ENCODE measurements at regions not wholly inside any gene's neighbourhood (a gene's known extent, or its start where the extent isn't known, plus 50 kb on each side); places are given as distances from the start of the nearest gene placed in this dataset.
"Not testable (repeated sequence)": the region's sequence is repeated elsewhere in the genome, so short reads cannot be mapped to it uniquely, and the experiment has no call there.

DNA sequence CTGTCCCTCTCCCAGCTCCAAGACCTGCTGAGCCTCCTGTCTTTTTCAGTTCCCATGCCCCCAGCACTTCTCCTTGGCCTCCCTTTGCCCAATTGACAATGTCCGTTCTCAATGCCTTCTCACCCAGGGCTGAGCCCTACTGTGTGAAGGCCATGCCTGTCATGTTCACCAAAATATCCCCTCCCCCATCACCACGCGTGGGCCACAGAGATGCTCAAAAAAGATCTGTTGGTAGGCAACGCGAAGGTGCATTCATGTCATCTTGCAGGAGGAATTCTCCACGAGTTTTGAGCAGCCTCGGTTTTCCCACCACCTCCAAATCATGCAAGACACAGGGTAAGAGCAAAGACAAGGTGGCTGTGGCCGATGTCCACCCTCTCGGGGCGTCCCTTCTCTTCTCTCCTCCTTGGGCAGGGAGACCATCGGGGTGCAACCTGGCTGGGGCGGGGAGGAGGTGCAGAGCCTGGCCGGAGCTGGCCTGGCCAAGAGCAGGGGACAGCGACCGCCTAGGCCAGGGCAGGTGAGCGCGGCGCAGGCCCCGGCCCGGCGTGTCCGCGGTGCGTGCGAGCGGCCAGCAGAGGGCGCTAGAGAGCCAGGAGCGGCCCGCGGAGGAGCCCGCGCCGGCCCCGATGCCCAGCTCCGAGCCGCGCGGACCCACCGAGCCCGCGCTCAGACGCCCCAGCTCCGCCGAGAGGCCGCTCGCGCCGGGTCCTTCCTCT, 56.3 kb upstream of the KRTAP5-11 start:
- DNase-seq = peak; percentile 60

- DNase-seq = peak; percentile 18
Measured at GRCh38 chr11:71639520-71639849, 56.8 kb upstream of the KRTAP5-11 start.

DNA sequence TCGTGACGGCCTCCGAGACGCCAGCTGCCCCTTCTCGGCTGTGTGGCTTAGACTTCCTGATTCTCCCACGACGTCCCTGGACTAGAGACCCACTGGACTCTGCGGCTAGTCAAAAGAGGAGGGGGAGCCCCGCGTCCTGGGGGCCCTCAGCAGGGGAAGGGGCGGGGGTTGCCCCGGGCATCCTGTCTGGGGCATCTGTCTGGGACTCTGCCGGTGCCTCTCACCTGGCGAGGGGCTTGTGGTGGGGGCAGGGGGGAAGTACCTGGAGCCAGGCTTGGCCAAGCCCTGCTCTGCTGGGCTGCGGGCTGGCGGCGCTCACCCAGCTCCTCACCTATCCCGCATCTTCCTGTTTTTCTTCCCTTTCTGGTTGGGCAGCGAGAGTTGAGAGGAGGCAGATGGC, 57.2 kb upstream of the KRTAP5-11 start:
- not testable (repeated sequence) for DNase-seq

DNA sequence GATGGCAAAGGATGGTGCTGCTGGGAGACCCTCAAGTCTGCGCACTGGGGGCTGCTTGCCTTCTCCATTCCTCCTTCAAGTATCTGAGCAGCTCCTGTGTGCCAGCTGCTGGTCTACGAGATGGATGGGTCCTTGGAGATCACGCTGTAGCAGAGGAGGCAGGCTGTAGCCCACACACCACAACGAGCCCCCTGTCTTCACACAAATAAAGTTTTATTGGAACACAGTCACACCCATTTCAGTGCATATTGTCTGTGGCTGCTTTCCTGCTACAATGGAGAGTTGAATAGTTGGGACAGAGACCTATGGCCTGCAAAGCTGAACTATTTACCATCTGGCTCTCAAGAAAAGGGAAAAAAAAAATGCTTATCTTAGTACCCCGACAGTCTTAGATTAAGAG, 64.4 kb upstream of the KRTAP5-11 start:
- not testable (repeated sequence) for DNase-seq

DNA sequence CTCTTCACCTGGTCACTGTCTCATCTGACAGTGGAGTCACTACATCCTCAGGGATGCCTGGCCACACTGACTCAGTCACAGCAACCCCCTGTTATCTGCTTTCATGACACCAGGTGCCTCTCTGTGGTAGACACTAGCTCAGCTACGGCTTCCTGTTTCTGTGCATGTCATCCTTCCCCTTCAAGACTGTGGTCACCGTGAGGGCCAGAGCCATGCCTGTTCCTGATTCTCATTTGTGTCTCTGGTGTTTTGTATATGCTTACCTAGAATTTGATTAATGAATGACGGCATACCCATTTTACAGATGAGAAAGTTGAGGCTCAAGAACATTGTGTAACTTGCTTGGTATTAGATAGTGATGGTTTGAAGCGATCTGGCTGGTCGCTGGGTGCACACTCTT, 70.3 kb upstream of the KRTAP5-11 start:
- DNase-seq = not testable (repeated sequence)

GRCh38 chr11:71654423-71654822, 71.7 kb upstream of the KRTAP5-11 start:
- not testable (repeated sequence) for DNase-seq

GRCh38 chr11:71655041-71655440, 72.4 kb upstream of the KRTAP5-11 start:
- not testable (repeated sequence) for DNase-seq

DNA sequence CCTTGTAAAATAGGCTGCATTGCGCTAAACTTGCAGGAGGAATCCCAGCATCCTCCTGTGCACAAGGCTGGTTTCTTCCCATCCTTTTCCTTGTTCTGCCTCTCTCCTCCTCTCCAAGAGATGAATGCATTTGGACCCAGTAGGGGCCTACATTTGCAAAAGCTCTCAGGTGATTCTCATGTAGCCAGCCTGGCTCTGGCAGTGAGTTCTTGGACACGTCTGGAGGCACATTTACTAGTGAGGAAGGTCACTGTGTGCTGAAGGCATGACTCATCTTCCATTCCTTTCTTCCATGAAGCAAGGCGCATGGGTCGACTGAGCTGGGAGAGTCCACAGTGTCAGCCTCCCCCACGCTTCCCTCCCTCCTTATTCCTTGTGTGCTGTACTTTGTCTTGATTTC, 73.8 kb upstream of the KRTAP5-11 start:
- DNase-seq = not testable (repeated sequence)

DNA sequence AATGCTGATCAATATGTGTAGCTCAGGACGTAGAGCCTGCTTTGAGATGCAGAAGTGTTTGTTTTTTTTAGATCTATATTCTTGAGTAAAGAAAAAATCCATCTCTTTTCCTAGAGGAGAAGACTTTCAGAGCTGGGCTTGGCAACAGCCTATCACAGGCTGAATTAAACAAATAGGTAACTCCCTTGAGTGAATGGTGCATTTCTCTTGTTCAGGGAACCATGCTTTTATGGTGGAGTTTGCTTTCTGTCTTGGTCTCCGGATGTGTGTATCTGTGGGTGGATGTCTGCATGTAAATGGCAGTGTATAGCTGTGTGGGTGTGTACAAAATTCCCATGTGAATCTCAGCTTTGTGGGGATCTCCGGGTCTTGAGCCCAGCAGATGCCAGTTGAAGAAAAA, 82.3 kb upstream of the KRTAP5-11 start:
- DNase-seq = not testable (repeated sequence)

DNA sequence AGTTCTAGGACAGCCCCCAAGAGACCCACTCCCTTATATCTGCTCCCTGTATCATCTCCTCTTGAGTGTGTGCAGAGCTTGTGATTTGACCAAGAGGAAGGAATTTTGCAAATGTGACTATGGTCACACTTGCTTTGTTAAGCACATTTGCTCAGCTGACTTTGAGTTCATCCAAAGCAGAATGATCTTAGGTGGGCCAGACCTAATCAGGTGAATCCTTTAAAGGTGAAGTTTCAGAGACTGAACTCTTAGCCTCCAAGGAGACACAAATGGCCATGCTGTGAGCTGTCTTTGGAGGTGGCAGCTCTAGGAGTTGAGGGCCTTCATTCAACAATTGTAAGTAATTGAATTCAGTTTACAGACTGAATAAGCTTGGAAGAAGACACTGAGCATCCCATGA, 115.4 kb upstream of the KRTAP5-11 start:
- not testable (repeated sequence) for DNase-seq

DNA sequence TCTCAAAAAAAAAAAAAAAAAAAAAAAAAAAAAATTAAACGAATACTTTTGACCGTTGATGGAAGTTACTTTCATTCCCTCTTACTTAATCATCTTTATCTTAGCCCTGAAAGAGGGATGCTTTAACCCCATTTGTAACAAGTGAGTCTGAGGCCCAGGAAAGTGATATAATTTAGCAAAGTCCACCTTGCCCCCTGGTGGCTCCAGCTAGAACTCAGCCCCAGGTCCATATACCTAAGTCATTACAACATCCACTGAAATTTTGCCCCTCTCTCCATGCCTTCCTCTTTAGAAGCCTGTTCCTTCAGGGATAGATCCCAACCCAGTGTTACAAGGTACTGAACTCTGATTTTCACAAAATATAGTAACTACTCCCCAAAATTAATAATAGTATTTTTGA, 116.3 kb upstream of the KRTAP5-11 start:
- peak; percentile 22 for DNase-seq

- DNase-seq = not testable (repeated sequence)
Measured at GRCh38 chr11:71701435-71702291, 119.0 kb upstream of the KRTAP5-11 start.

DNA sequence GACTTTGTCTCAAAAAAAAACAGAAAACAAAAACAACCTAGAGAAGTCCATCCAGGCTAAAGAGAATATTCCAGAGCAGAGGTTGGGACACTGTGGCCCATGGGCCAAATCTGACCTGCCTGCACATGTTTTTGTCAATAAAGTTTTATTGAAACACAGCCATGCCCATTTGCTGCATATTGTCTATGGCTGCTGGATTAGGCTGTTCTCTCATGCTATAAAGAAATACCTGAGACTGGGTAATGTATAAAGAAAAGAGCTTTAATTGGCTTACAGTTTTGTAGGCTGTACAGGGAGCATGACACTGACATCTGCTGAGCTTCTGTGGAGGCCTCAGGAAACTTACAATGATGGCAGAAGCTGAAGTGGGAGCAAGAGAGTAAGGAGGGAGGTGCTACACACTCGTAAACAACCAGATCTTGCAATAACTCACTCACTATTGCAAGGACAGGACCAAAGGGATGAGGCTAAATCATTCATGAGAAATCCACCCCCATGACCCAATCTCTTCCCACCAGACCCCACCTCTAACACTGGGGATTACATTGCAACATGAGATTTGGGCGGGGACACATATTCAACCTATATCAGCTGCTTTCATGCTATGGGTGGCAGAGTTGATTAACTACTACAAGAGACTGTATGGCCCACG, 122.5 kb upstream of the KRTAP5-11 start:
- DNase-seq = not testable (repeated sequence)

- DNase-seq = not testable (repeated sequence)
Measured at GRCh38 chr11:71705738-71706432, 123.2 kb upstream of the KRTAP5-11 start.

DNA sequence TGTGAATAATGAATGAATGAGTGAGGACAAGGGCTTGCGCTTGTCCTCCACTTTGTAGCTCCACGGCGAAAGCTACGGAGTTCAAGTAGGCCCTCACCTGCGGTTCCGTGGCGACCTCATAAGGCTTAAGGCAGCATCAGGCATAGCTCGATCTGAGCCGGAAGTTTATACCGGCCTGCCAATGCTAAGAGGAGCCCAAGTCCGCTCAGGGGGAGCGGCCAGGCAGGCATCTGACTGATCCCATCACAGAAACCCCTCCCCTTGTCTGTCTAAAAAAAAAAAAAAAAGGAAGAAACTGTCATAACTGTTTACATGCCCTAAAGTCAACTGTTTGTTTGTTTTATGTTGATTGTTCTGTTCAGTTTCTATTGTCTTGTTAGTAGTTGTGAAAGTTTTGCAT, 124.4 kb upstream of the KRTAP5-11 start:
- DNase-seq = not testable (repeated sequence)

DNA sequence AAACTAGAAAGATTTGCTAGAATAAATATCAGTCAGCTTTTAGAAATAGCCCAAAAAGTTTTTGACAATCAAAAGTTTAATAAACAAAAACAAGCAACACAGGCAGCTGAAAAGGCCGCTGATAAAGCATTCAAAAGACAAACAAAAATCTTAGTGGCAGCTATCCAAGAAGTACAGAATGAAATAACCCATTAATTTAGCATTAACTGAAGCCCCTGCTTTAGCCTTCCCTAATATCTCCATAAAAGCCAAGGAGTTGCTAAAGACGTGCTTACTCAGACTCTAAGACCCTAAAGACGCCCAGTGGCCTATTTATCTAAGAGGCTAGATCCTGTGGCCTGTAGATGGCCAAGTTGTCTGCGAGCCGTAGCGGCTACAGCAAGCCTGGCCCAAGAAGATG, 123.5 kb upstream of the DEFB108B start:
- DNase-seq = not testable (repeated sequence)

GRCh38 chr11:71710171-71710671, 122.8 kb upstream of the DEFB108B start:
- not testable (repeated sequence) for DNase-seq

DNA sequence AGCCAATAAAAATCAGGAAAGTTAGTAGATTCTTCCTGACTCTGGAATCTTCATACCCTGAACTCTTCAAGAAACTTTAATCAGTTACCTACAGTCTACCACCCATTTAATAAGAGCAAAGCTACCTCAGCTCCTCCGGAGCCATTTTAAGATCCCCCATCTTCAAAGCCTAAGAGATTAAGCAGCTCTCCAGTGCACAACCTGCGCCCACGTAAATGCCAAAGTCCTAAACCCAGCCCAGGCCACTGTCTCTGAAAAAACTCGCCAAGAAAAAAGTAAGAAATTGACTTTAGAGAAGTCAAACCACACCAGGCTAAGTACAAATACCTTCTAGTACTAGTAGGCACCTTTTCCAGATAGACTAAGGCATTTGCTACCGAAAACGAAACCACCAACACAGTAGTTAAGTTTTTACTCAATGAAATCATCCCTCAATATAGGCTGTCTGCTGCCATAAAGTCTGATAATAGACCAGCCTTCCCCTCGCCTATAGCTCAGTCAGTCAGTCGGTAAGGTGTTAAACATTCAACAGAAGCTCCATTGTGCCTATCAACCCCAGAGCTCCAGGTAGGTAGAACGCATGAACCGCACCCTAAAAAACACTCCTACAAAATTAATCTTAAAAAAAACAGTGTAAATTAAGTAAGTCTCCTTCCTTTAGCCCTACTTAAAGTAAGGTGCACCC, 122.2 kb upstream of the DEFB108B start:
- DNase-seq = not testable (repeated sequence)

GRCh38 chr11:71712350-71712749, 120.7 kb upstream of the DEFB108B start:
- not testable (repeated sequence) for DNase-seq

DNA sequence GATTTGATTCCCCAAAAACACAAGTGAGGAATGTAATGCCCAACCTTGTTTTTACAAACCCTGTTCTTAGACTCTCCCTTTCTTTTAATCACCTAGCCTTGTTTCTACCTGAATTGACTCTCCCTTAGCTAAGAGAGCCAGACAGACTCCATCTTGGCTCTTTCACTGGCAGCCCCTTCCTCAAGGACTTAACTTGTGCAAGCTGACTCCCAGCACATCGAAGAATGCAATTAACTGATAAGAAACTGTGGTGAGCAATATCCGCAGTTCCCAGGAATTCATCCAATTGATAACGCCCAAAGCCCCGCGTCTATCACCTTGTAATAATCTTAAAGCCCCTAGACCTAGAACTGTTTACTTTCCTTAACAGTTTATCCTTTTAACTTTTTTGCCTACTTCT, 120.2 kb upstream of the DEFB108B start:
- DNase-seq = not testable (repeated sequence)

DNA sequence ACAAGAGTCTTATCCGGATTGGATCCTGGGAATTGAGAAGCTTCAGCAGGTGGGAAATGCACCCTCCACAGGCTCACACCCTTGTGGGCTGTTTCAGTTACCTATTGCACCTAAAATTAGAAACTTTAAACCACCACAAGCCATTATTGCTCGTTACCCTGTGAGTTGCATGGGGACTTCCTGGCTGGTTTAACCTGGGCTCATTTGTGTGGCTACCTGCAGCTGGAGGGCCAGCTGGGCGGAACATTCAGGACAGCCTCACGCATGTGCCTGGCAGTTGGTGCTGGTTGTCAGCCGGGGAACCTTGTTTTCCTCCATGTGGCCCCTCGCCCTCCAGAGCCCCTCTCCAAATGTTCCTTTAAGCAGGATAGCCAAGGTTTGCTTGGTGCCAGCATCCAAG, 118.5 kb upstream of the DEFB108B start:
- DNase-seq = not testable (repeated sequence)

DNA sequence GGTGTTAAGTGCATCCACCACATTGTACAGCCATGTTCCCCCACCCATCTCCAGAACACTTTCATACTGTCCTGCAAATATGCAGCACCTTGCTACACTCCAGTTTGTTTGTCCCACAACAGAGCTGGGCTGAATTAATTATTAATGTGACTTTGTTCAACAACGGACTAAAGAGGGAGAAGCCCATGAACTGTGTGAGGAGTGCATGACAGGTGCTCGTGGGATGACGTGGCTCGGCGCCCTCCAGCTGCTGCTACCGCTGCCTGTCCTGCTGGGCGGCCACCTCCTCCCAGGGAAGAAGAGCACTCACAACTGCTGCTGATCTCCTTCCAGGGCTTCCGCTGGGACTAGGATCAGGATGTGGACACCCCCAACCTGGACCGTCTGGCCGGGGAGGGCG, 111.2 kb upstream of the DEFB108B start:
- DNase-seq = not testable (repeated sequence)

Measured in dermis blood vessel endothelial cell (primary cell).